Fibroblast of mammary gland (primary cell): ENCODE measurements at regions not wholly inside any gene's neighbourhood (a gene's known extent, or its start where the extent isn't known, plus 50 kb on each side); places are given as distances from the start of the nearest gene placed in this dataset.
A peak's percentile ranks its signal among the peaks of the same experiment; 100 is the strongest.

Experiments used
- DNase-seq: peaks from one replicate; pipeline ENCODE4 v3.0.0-alpha.2; 2010; ENCODE audit warnings: low read depth
- H3K4me3 ChIP-seq: 2 replicates; pipeline ENCODE4 v1.5.1; 2011; ENCODE audit warnings: low read depth, mild to moderate bottlenecking, low read length, moderate library complexity; ENCODE audit not compliant: control insufficient read depth
- CTCF ChIP-seq: conservative IDR thresholded peaks from 2 replicates; pipeline ENCODE4 v1.5.1; 2011; ENCODE audit warnings: low read depth, low read length, inconsistent platforms; ENCODE audit not compliant: control insufficient read depth, insufficient read depth

GRCh38 chr10:78481842-78482241 is 448.2 kb downstream of the RPS24 start:
- TF ChIP-seq CTCF: no peak
- DNase-seq: no peak
- H3K4me3 ChIP-seq: no peak overlapping the region

- DNase-seq: no peak
- no peak for TF ChIP-seq CTCF
- H3K4me3 ChIP-seq: no peak overlapping the region
Observed at GRCh38 chr10:78483641-78484040, 450.0 kb downstream of the RPS24 start.

- H3K4me3 ChIP-seq: no peak overlapping the region
- DNase-seq: no peak
- no peak for TF ChIP-seq CTCF
Observed at GRCh38 chr10:78489034-78489433, 455.4 kb downstream of the RPS24 start.

GRCh38 chr10:78491812-78492211 is 458.1 kb downstream of the RPS24 start:
- peak; percentile 29 for DNase-seq
- no peak overlapping the region for H3K4me3 ChIP-seq
- TF ChIP-seq CTCF: no peak

- no peak overlapping the region for H3K4me3 ChIP-seq
- no peak for TF ChIP-seq CTCF
- DNase-seq: no peak
Observed at GRCh38 chr10:78492424-78492823, 458.8 kb downstream of the RPS24 start.

- TF ChIP-seq CTCF: no peak
- H3K4me3 ChIP-seq: no peak overlapping the region
- DNase-seq: no peak
Observed at GRCh38 chr10:78494179-78494578, 460.5 kb downstream of the RPS24 start.
